ENCODE measurements at regions not wholly inside any gene's neighbourhood (a gene's known extent, or its start where the extent isn't known, plus 50 kb on each side); places are given as distances from the start of the nearest gene placed in this dataset.

- DNase-seq (ENCODE audit: low read depth in 1 of 2, low spot score in 1 of 2), result peak; percentile 8 to 18
- Histone ChIP-seq H3K4me3 (replicated peaks; ENCODE audit: insufficient read depth, low read length) (no peak overlapping the region), H3K27ac (replicated peaks) (no peak overlapping the region), H3K27me3 (ENCODE audit: insufficient read depth, poor library complexity, severe bottlenecking) (peaks cover 14% of the 10 kb centered on the region)
- TF ChIP-seq REST (IDR thresholded peaks at IDR 0.05; ENCODE audit: insufficient replicate concordance, low read depth) (no peak), GABPA (IDR thresholded peaks at IDR 0.05; ENCODE audit: low read depth) (no peak), SPI1 (IDR thresholded peaks at IDR 0.05; ENCODE audit: borderline replicate concordance, low read depth) (no peak), POLR2AphosphoS5 (IDR thresholded peaks at IDR 0.05; ENCODE audit: low read depth) (no peak)
- TF ChIP-seq, protein P1, sequence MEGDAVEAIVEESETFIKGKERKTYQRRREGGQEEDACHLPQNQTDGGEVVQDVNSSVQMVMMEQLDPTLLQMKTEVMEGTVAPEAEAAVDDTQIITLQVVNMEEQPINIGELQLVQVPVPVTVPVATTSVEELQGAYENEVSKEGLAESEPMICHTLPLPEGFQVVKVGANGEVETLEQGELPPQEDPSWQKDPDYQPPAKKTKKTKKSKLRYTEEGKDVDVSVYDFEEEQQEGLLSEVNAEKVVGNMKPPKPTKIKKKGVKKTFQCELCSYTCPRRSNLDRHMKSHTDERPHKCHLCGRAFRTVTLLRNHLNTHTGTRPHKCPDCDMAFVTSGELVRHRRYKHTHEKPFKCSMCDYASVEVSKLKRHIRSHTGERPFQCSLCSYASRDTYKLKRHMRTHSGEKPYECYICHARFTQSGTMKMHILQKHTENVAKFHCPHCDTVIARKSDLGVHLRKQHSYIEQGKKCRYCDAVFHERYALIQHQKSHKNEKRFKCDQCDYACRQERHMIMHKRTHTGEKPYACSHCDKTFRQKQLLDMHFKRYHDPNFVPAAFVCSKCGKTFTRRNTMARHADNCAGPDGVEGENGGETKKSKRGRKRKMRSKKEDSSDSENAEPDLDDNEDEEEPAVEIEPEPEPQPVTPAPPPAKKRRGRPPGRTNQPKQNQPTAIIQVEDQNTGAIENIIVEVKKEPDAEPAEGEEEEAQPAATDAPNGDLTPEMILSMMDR (IDR thresholded peaks at IDR 0.05; ENCODE audit: insufficient read depth, low read length), result peak; percentile 49
These were observed 81.8 kb downstream of the EMP1 start for GRCh38 chr12:13278249-13278787.

- TF ChIP-seq SPI1 (IDR thresholded peaks at IDR 0.05; ENCODE audit: borderline replicate concordance, low read depth) (no peak), GABPA (IDR thresholded peaks at IDR 0.05; ENCODE audit: low read depth) (no peak), POLR2AphosphoS5 (IDR thresholded peaks at IDR 0.05; ENCODE audit: low read depth) (no peak), REST (IDR thresholded peaks at IDR 0.05; ENCODE audit: insufficient replicate concordance, low read depth) (no peak)
- TF ChIP-seq, protein P1 (IDR thresholded peaks at IDR 0.05; ENCODE audit: insufficient read depth, low read length), result no peak
- Histone ChIP-seq H3K4me3 (replicated peaks; ENCODE audit: insufficient read depth, low read length) (no peak overlapping the region), H3K27ac (replicated peaks) (no peak overlapping the region), H3K27me3 (ENCODE audit: insufficient read depth, poor library complexity, severe bottlenecking) (peaks cover 14% of the 10 kb centered on the region)
- DNase-seq (ENCODE audit: low read depth in 1 of 2, low spot score in 1 of 2), result no peak
These were observed 80.8 kb downstream of the EMP1 start for GRCh38 chr12:13277293-13277692.

- H3K27ac ChIP-seq (replicated peaks), result no peak overlapping the region
- no peak overlapping the region for H3K4me3 ChIP-seq (replicated peaks; ENCODE audit: insufficient read depth, low read length)
- H3K27me3 ChIP-seq (ENCODE audit: insufficient read depth, poor library complexity, severe bottlenecking), result peaks cover 12% of the 10 kb centered on the region
- TF ChIP-seq REST (IDR thresholded peaks at IDR 0.05; ENCODE audit: insufficient replicate concordance, low read depth) (no peak), POLR2AphosphoS5 (IDR thresholded peaks at IDR 0.05; ENCODE audit: low read depth) (no peak), SPI1 (IDR thresholded peaks at IDR 0.05; ENCODE audit: borderline replicate concordance, low read depth) (no peak), GABPA (IDR thresholded peaks at IDR 0.05; ENCODE audit: low read depth) (no peak)
- TF ChIP-seq, protein P1 (IDR thresholded peaks at IDR 0.05; ENCODE audit: insufficient read depth, low read length), result no peak
- no peak for DNase-seq (ENCODE audit: low read depth in 1 of 2, low spot score in 1 of 2)
These were observed 78.9 kb downstream of the EMP1 start for GRCh38 chr12:13275241-13276085.
